H1 (cell line): ENCODE measurements at regions not wholly inside any gene's neighbourhood (a gene's known extent, or its start where the extent isn't known, plus 50 kb on each side); places are given as distances from the start of the nearest gene placed in this dataset.

Source experiments
- CTCF ChIA-PET: fragments of 300-600 bp; sonication (Branson Sonifier 250); formaldehyde crosslinking; loops from one replicate; lab custom pipeline; 2021; ENCODE audit not compliant: partially characterized antibody; lab: Charles Lee
- POLR2A ChIA-PET: fragments of 300-600 bp; sonication (Branson Sonifier 250); formaldehyde crosslinking; loops from one replicate; lab custom pipeline; 2021; ENCODE audit warnings: inconsistent platforms; ENCODE audit not compliant: partially characterized antibody; lab: Charles Lee
- DNase-seq, 2 experiments: peaks; one replicate each; pipeline versions ENCODE4 v3.0.0 to v3.0.0-alpha.2; 2010 to 2022; ENCODE audit warnings: low spot score in 2 of 2, low read depth in 1 of 2, mixed read lengths in 1 of 2
- FAIRE-seq: peaks from 2 replicates; lab custom pipeline; 2011; peaks lifted over from hg19 to GRCh38; lab: Jason Lieb, UNC
- H2AFZ ChIP-seq: 2 replicates; pipeline ENCODE4 v1.8.1; 2012; ENCODE audit warnings: low read length, inconsistent platforms
- H2AK5ac ChIP-seq: 2 replicates; pipeline ENCODE4 v1.6.1; 2013; ENCODE audit warnings: low read depth, low read length
- H2BK120ac ChIP-seq: replicated peaks from 2 replicates; pipeline ENCODE3; 2013; ENCODE audit warnings: low read depth, low read length, inconsistent platforms
- H2BK12ac ChIP-seq: 2 replicates; pipeline ENCODE4 v1.6.1; 2013; ENCODE audit warnings: low read depth, low read length
- H2BK15ac ChIP-seq: 2 replicates; pipeline ENCODE4 v1.6.1; 2013; ENCODE audit warnings: low read length
- H2BK20ac ChIP-seq: 2 replicates; pipeline ENCODE4 v1.6.1; 2013; ENCODE audit warnings: low read length
- H2BK5ac ChIP-seq: 2 replicates; pipeline ENCODE4 v1.6.1; 2013; ENCODE audit warnings: low read depth, low read length
- H3K14ac ChIP-seq: 2 replicates; pipeline ENCODE4 v1.6.1; 2013; ENCODE audit warnings: inconsistent platforms; ENCODE audit not compliant: insufficient read length
- H3K18ac ChIP-seq: 2 replicates; pipeline ENCODE4 v1.6.1; 2013; ENCODE audit warnings: low read length; ENCODE audit errors: extremely low read depth
- H3K23ac ChIP-seq: 2 replicates; pipeline ENCODE4 v1.6.1; 2013; ENCODE audit warnings: inconsistent platforms; ENCODE audit not compliant: insufficient read length
- H3K23me2 ChIP-seq: 2 replicates; pipeline ENCODE4 v1.6.1; 2013; ENCODE audit warnings: low read depth, low read length
- H3K27ac ChIP-seq: 2 replicates; pipeline ENCODE4 v1.6.1; 2011; ENCODE audit warnings: low read depth, low read length, inconsistent platforms
- H3K27me3 ChIP-seq, 4 experiments: replicated peaks in 1 of 4; 1 replicate in 1 of 4; 2 replicates in 3 of 4; pipeline versions ENCODE4 v1.6.1 to v1.8.1; 2011 to 2013; ENCODE audit warnings: low read length in 3 of 4, mild to moderate bottlenecking in 3 of 4, inconsistent platforms in 2 of 4, mixed read lengths in 2 of 4, moderate library complexity in 1 of 4; ENCODE audit not compliant: control insufficient read depth in 3 of 4, insufficient read depth in 3 of 4; ENCODE audit errors: extremely low read depth in 1 of 4
- H3K36me3 ChIP-seq, 4 experiments: 2 replicates each; pipeline versions ENCODE4 v1.6.1 to v1.8.1; 2011 to 2013; ENCODE audit warnings: mild to moderate bottlenecking in 4 of 4, low read length in 3 of 4, moderate library complexity in 2 of 4, control low read depth in 1 of 4, inconsistent platforms in 1 of 4; ENCODE audit not compliant: insufficient read depth in 4 of 4, control insufficient read depth in 2 of 4
- H3K4ac ChIP-seq: replicated peaks from 2 replicates; pipeline ENCODE3; 2013; ENCODE audit warnings: low read length, low read depth, mixed read lengths, inconsistent platforms; ENCODE audit not compliant: insufficient read length
- H3K4me1 ChIP-seq, 4 experiments: replicated peaks in 1 of 4; 1 replicate in 1 of 4; 2 replicates in 3 of 4; pipeline versions ENCODE4 v1.6.1 to v1.8.1; 2011 to 2013; ENCODE audit warnings: low read length in 3 of 4, inconsistent platforms in 2 of 4, mixed read lengths in 1 of 4; ENCODE audit not compliant: insufficient read depth in 4 of 4, control insufficient read depth in 3 of 4
- H3K4me2 ChIP-seq, 2 experiments: 2 replicates each; pipeline versions ENCODE4 v1.6.1 to v1.8.1; 2011 to 2013; ENCODE audit warnings: low read depth in 2 of 2, low read length in 2 of 2, control low read depth in 1 of 2, inconsistent platforms in 1 of 2, mild to moderate bottlenecking in 1 of 2; ENCODE audit not compliant: insufficient read depth in 1 of 2
- H3K4me3 ChIP-seq, 4 experiments: fragments of 200-600, 300-600 bp in 1 of 4; sonication (generic), shearing (Covaris generic), sonication (Bioruptor Twin) in 1 of 4; 2 replicates each; pipeline versions ENCODE4 v1.5.1 to v1.8.1; 2011 to 2016; ENCODE audit warnings: low read length in 4 of 4, low read depth in 3 of 4, control low read depth in 2 of 4, inconsistent platforms in 2 of 4, mild to moderate bottlenecking in 2 of 4, mixed read lengths in 1 of 4, moderate library complexity in 1 of 4; ENCODE audit not compliant: insufficient read depth in 2 of 4; ENCODE audit errors: extremely low read depth in 1 of 4
- H3K56ac ChIP-seq: replicated peaks from 2 replicates; pipeline ENCODE3; 2013; ENCODE audit warnings: low read depth, mild to moderate bottlenecking, mixed read lengths, low read length, inconsistent platforms; ENCODE audit not compliant: insufficient read length
- H3K79me1 ChIP-seq: 2 replicates; pipeline ENCODE4 v1.6.1; 2013; ENCODE audit warnings: low read depth, low read length, control low read depth
- H3K79me2 ChIP-seq, 2 experiments: 2 replicates each; pipeline versions ENCODE4 v1.6.1 to v1.8.1; 2012 to 2013; ENCODE audit warnings: low read length in 2 of 2, mild to moderate bottlenecking in 2 of 2, inconsistent platforms in 1 of 2; ENCODE audit not compliant: insufficient read depth in 2 of 2, control insufficient read depth in 1 of 2
- H3K9ac ChIP-seq, 4 experiments: replicated peaks in 1 of 4; 1 replicate in 1 of 4; 2 replicates in 3 of 4; pipeline versions ENCODE4 v1.6.1 to v1.8.1; 2011 to 2013; ENCODE audit warnings: low read depth in 3 of 4, low read length in 3 of 4, control low read depth in 2 of 4, mild to moderate bottlenecking in 2 of 4, moderate library complexity in 2 of 4, inconsistent platforms in 1 of 4; ENCODE audit errors: extremely low read depth in 1 of 4
- H3K9me3 ChIP-seq, 2 experiments: 2 replicates each; pipeline versions ENCODE4 v1.6.1 to v1.8.1; 2012 to 2013; ENCODE audit warnings: mild to moderate bottlenecking in 2 of 2, moderate library complexity in 2 of 2, control low read depth in 1 of 2, inconsistent platforms in 1 of 2, low read depth in 1 of 2, low read length in 1 of 2, mixed read lengths in 1 of 2; ENCODE audit not compliant: insufficient read depth in 2 of 2
- H4K20me1 ChIP-seq, 2 experiments: replicated peaks in 1 of 2; 2 replicates each; pipeline versions ENCODE3 to v1.8.1; 2011 to 2013; ENCODE audit warnings: inconsistent platforms in 2 of 2, low read length in 2 of 2, mild to moderate bottlenecking in 1 of 2; ENCODE audit not compliant: insufficient read depth in 2 of 2, control insufficient read depth in 1 of 2
- H4K5ac ChIP-seq: 2 replicates; pipeline ENCODE4 v1.6.1; 2013; ENCODE audit warnings: low read length, low read depth, mixed read lengths, inconsistent platforms; ENCODE audit not compliant: insufficient read length
- H4K8ac ChIP-seq: 2 replicates; pipeline ENCODE4 v1.8.0; 2013; ENCODE audit warnings: mild to moderate bottlenecking, moderate library complexity, low read length, inconsistent platforms; ENCODE audit not compliant: insufficient read depth; ENCODE audit errors: extremely low read depth
- H4K91ac ChIP-seq: replicated peaks from 2 replicates; pipeline ENCODE3; 2013; ENCODE audit warnings: low read length, mixed read lengths, inconsistent platforms; ENCODE audit not compliant: insufficient read length
- ATF3 ChIP-seq: IDR thresholded peaks from 2 replicates; pipeline ENCODE4 v1.6.1; 2011; ENCODE audit warnings: low read depth, mild to moderate bottlenecking, low read length; ENCODE audit not compliant: insufficient read depth
- E2F6 ChIP-seq: IDR thresholded peaks from 2 replicates; pipeline ENCODE4 v1.6.1; 2012; ENCODE audit warnings: inconsistent platforms
- RAD21 ChIP-seq, 2 experiments: IDR thresholded peaks in 1 of 2; conservative IDR thresholded peaks in 1 of 2; 2 replicates each; pipeline ENCODE4 v1.6.1; 2011; ENCODE audit warnings: low read depth in 2 of 2, low read length in 2 of 2, improper control_type of control experiment in 1 of 2, inconsistent platforms in 1 of 2, mild to moderate bottlenecking in 1 of 2, moderate library complexity in 1 of 2
- RFX5 ChIP-seq: IDR thresholded peaks from 2 replicates; pipeline ENCODE4 v1.6.1; 2011; ENCODE audit warnings: low read depth, low read length, improper control_type of control experiment, borderline replicate concordance
- SIRT6 ChIP-seq: IDR thresholded peaks from one replicate; pipeline ENCODE4 v1.7.1; 2012; ENCODE audit warnings: low read length, inconsistent platforms
- SIX5 ChIP-seq: IDR thresholded peaks from 2 replicates; pipeline ENCODE4 v1.6.1; 2011; ENCODE audit warnings: mild to moderate bottlenecking, low read depth, low read length
- WGBS, 2 experiments: shearing (Covaris generic) in 1 of 2; methylation state at CpG; one replicate each; pipeline versions ENCODE4 v1.1.6 to v1.1.7; 2013 to 2015; ENCODE audit warnings: low lambda C conversion rate in 2 of 2, mixed read lengths in 2 of 2, inconsistent platforms in 1 of 2, low coverage in 1 of 2, missing lambda C conversion rate in 1 of 2; ENCODE audit not compliant: insufficient replicate concordance in 2 of 2, insufficient coverage in 1 of 2, insufficient read length in 1 of 2; ENCODE audit errors: extremely low coverage in 1 of 2, missing lambda C conversion rate in 1 of 2; 5-methylcytosine and 5-hydroxymethylcytosine counted together
- TF ChIP-seq, protein P1 (sequence below): IDR thresholded peaks from 2 replicates; pipeline ENCODE4 v1.6.1; 2012; ENCODE audit warnings: inconsistent platforms
- TF ChIP-seq, protein P2 (sequence below): IDR thresholded peaks from 2 replicates; pipeline ENCODE4 v1.6.1; 2012; ENCODE audit warnings: low read length, inconsistent platforms
- TF ChIP-seq, protein P3 (sequence below): IDR thresholded peaks from 2 replicates; pipeline ENCODE4 v1.6.1; 2011; ENCODE audit warnings: low read length, improper control_type of control experiment

GRCh38 chr12:98180603-98181002 lies 334.8 kb upstream of the TMPO start:
- DNase-seq (no peak), FAIRE-seq (no peak)
- no peak overlapping the region for H4K91ac ChIP-seq
- WGBS, 2 experiments, result 95% methylated on average over 13 of the region's 13 CpGs; no CpG with 5 or more reads in 1 of the 2 experiments
- no peaks in the 10 kb centered on the region for H4K20me1 ChIP-seq
- no peaks in the 10 kb centered on the region for H3K9me3 ChIP-seq
- H4K8ac ChIP-seq, result no peak overlapping the region
- H3K27ac ChIP-seq, result no peak overlapping the region
- H3K36me3 ChIP-seq, result no peaks in the 10 kb centered on the region
- no peak overlapping the region for H2BK5ac ChIP-seq
- no peak overlapping the region for H2AFZ ChIP-seq
- no peak overlapping the region for H2BK20ac ChIP-seq
- no peak overlapping the region for H3K23ac ChIP-seq
- POLR2A ChIA-PET, result no interaction called here
- TF ChIP-seq, protein P1, sequence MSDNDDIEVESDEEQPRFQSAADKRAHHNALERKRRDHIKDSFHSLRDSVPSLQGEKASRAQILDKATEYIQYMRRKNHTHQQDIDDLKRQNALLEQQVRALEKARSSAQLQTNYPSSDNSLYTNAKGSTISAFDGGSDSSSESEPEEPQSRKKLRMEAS, result no peak
- TF ChIP-seq SIX5 (no peak), RAD21 (IDR thresholded peaks at IDR 0.05 in 1 of 2, conservative IDR thresholded peaks at IDR 0.05 in 1 of 2; ENCODE audit: low read depth in 2 of 2, low read length in 2 of 2) (no peak), SIRT6 (no peak), ATF3 (no peak), E2F6 (no peak), RFX5 (no peak)
- TF ChIP-seq, protein P2, sequence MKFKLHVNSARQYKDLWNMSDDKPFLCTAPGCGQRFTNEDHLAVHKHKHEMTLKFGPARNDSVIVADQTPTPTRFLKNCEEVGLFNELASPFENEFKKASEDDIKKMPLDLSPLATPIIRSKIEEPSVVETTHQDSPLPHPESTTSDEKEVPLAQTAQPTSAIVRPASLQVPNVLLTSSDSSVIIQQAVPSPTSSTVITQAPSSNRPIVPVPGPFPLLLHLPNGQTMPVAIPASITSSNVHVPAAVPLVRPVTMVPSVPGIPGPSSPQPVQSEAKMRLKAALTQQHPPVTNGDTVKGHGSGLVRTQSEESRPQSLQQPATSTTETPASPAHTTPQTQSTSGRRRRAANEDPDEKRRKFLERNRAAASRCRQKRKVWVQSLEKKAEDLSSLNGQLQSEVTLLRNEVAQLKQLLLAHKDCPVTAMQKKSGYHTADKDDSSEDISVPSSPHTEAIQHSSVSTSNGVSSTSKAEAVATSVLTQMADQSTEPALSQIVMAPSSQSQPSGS, result no peak
- TF ChIP-seq, protein P3, sequence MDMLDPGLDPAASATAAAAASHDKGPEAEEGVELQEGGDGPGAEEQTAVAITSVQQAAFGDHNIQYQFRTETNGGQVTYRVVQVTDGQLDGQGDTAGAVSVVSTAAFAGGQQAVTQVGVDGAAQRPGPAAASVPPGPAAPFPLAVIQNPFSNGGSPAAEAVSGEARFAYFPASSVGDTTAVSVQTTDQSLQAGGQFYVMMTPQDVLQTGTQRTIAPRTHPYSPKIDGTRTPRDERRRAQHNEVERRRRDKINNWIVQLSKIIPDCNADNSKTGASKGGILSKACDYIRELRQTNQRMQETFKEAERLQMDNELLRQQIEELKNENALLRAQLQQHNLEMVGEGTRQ, result no peak
- TF ChIP-seq, all 59 proteins: peak for 0
- H2AK5ac ChIP-seq, result no peak overlapping the region
- no peak overlapping the region for H3K14ac ChIP-seq
- H3K56ac ChIP-seq, result no peak overlapping the region
- H3K4me1 ChIP-seq, result peaks cover 0 to 4% (median 0%) of the 10 kb centered on the region in 4 experiments; a peak in 2 of 7 replicates
- H2BK12ac ChIP-seq, result no peak overlapping the region
- no peak overlapping the region for H3K18ac ChIP-seq
- H4K5ac ChIP-seq, result no peak overlapping the region
- H2BK120ac ChIP-seq, result no peak overlapping the region
- H3K4me3 ChIP-seq, result no peak overlapping the region
- H3K23me2 ChIP-seq, result no peaks in the 10 kb centered on the region
- no peak overlapping the region for H3K4ac ChIP-seq
- H2BK15ac ChIP-seq, result no peak overlapping the region
- H3K27me3 ChIP-seq, result no peaks in the 10 kb centered on the region
- H3K79me2 ChIP-seq, result no peaks in the 10 kb centered on the region
- H3K4me2 ChIP-seq, result no peak overlapping the region
- CTCF ChIA-PET, result interaction anchor here (0.9 kb wide), 1 partner anchor 17 kb away, joined by 3 read pairs; no protein-coding TSS in a partner anchor
- no peak overlapping the region for H3K9ac ChIP-seq
- no peaks in the 10 kb centered on the region for H3K79me1 ChIP-seq
